GM18867 (cell line): ENCODE measurements at regions not wholly inside any gene's neighbourhood (a gene's known extent, or its start where the extent isn't known, plus 50 kb on each side); places are given as distances from the start of the nearest gene placed in this dataset.

ENCODE experiments used
- ATAC-seq: cut with Tn5 transposase; IDR thresholded peaks from one replicate; pipeline ENCODE4 v1.9.1; 2021; ENCODE audit warnings: mild to moderate bottlenecking, moderate library complexity; ENCODE audit not compliant: unreplicated experiment

DNA sequence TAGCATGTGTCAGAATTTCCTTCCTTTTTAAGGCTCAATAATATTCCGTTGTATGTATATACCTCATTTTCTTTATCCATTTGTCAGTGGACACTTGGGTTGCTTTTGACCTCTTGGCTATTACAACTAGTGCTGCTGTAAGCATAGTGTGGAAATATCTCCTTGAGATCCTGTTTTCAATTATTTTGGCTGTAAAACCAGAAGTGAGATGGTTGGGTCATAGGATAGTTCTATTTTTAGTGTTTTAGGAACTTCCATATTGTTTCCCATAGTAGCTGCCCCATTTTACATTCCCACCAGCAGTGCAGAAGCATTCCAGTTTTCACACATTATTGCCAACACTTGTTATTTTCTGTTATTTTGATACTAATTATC lies 70.4 kb upstream of the C15orf39 start:
- no peak for ATAC-seq

- ATAC-seq = no peak
Measured at GRCh38 chr15:75134748-75135147, 66.9 kb upstream of the C15orf39 start.

GRCh38 chr15:75136118-75136517 lies 65.6 kb upstream of the C15orf39 start:
- ATAC-seq = no peak

- no peak for ATAC-seq
Measured at GRCh38 chr15:75136758-75137157, 64.9 kb upstream of the C15orf39 start.

- ATAC-seq = no peak
Measured at GRCh38 chr15:75138016-75138999, 63.4 kb upstream of the C15orf39 start.

DNA sequence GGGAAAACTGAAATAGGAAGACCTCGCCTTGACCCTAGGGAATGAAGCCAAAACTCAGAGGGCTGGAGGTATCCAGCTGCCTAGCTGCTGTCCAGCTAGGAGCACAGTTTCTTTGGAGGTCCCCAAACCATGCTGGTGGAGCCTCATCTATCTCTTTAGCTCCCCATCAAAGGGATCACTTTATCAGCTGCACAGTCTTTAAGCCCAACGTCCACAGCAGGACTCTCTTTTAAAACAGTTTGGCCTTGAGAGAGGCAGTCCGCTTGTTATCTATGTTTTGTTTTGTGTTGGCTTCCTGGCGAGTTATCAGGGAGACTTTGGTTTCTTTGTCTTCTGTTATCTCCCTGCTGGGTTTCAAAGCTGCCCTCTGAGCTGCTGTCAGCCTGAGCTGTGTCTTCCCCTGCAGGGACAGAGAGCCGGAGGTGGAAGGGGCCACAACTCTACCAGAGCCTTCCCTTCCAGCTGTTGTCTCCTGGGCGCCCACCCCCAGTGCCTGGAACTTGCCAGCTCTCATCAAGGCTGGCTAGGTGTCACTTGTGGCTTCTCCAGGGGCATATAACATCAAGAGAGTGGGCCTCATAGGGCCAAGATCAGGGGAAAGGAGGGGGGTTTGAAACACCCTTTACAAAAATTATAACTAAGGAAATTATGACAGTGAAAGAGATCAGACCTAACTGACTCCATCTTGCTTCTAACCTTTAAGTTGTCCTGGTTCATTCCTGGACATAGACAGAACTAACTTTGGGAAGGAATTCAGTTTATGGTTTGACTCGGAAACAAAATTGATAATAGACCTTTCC lies 61.4 kb upstream of the C15orf39 start:
- ATAC-seq = no peak

DNA sequence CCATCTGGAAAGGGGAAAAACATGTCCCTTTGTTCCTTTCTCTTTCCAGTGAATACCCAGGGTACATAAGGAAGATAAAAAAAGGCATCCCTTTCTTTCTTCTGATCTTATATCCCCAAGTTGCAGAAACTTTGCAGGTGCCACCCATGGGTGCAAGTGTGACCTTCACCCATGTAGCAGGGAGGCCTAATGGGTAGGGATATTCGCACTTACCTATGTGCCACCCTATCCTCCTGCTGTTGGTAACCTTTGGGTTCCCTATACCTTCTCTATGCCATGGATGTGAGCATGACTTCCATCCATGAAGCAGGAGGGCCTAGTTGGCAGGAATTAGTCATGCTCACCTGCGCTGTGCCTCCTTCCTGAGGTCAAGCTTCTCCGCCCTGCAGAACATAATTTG lies 59.2 kb upstream of the C15orf39 start:
- ATAC-seq = no peak

DNA sequence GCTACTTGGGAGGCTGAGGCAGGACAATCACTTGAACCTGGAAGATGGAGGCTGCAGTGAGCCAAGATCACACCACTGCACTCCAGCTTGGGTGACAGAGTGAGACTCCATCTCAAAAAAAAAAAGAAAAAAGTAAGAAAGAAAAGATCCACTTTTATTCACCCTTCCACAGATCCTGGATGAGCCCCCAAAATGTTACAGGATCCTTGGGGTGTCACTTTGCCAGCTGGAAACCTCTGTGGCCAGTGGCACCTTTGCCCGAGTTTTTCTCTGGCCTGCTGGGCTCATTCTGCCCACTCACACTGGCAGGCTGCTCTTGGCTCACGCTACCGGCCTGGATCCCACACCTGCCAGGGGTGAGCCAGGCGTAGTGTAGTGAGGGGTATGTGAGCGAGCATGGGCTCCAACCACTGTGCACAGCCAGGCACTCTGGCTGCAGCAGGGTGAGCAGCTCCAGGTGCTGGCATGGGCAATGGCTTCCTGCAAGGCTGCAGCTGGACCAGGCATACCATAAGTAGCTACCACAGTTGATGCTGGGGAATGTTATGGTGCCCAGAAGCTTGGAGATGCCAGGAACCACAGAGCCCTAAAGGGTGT lies 57.8 kb upstream of the C15orf39 start:
- no peak for ATAC-seq

GRCh38 chr15:75145027-75145841 lies 56.4 kb upstream of the C15orf39 start:
- ATAC-seq = no peak

DNA sequence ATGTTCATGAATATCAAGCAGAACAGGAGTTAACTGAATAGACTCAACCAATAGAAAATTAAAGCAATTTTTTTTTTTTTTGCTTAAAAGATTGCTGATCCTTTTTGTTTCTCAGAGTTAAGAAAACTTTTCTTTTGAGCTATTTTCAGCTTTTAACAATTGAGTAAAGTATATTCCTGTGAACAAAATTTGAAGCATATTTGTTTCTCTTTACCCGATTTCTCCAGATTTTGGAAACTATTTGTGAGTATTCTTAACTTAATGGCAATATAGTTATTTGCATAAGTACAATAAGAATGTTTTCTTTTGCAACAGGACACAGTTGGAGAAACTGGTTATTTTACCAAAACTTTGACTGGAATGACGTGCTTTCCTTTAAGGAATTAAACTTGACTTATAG lies 53.4 kb upstream of the C15orf39 start:
- no peak for ATAC-seq

DNA sequence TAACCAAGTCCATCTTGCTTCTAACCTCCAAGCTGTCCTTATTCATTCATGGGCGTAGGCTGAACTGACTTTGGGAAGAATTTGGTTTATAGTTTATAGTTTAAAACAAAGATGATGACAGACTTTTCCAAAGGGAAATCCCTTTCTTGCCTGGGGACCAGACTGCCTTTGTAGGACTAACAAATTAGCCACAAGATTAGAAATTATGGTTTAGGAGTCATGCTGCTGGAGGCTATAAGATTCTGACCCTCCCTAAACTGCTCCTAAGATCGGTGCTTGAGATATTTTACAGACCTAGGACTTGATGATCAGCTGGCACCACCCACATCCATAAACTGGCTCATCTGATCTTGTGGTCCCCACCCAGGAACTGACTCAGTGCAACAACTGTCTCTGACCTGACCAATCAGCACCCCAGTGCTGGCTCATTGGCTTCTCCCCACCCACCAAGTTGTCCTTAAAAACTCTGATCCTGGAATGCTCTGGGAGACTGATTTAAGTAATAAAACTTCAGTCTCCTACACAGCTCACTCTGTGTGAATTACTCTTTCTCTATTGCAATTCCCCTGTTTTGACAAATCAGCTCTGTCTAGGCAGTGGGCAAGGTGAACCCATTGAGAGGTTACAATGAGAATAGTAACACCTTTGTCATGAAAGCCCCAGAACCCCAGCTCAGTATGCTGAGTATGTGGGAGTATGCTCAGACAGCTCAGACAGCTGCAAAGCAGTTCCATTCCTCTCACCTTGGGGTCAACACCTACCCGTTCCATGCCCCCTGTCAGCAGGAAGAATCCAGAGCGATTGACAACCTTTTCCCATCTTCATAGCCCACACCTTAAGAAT lies 51.6 kb upstream of the C15orf39 start:
- ATAC-seq = no peak

GRCh38 chr15:75151214-75152128 lies 50.2 kb upstream of the C15orf39 start:
- no peak for ATAC-seq
